ENCODE measurements at regions not wholly inside any gene's neighbourhood (a gene's known extent, or its start where the extent isn't known, plus 50 kb on each side); places are given as distances from the start of the nearest gene placed in this dataset.
A peak's percentile ranks its signal among the peaks of the same experiment; 100 is the strongest.

GRCh38 chr5:39519566-39520231 lies 94.9 kb upstream of the DAB2 start:
- DNase-seq, result no peak

GRCh38 chr5:39519079-39519478 lies 94.3 kb upstream of the DAB2 start:
- in situ Hi-C loops (cut with MboI; ENCODE audit: low pct_unique_long_range_greater_than_20kb, low sequenced_read_pairs), result no loop called here

More at GRCh38 chr5:39519566-39520231, 94.9 kb upstream of the DAB2 start:
- in situ Hi-C loops (cut with MboI; ENCODE audit: low pct_unique_long_range_greater_than_20kb, low sequenced_read_pairs), result no loop called here

GRCh38 chr5:39518516-39518915 lies 93.7 kb upstream of the DAB2 start:
- no peak for DNase-seq

More at GRCh38 chr5:39519079-39519478, 94.3 kb upstream of the DAB2 start:
- no peak for DNase-seq

GRCh38 chr5:39517800-39518199 lies 93.0 kb upstream of the DAB2 start:
- in situ Hi-C loops (cut with MboI; ENCODE audit: low pct_unique_long_range_greater_than_20kb, low sequenced_read_pairs), result no loop called here
- no peak for DNase-seq

More at GRCh38 chr5:39518516-39518915, 93.7 kb upstream of the DAB2 start:
- in situ Hi-C loops (cut with MboI; ENCODE audit: low pct_unique_long_range_greater_than_20kb, low sequenced_read_pairs), result no loop called here

GRCh38 chr5:39515881-39516280 lies 91.1 kb upstream of the DAB2 start:
- in situ Hi-C loops (cut with MboI; ENCODE audit: low pct_unique_long_range_greater_than_20kb, low sequenced_read_pairs), result no loop called here

GRCh38 chr5:39513236-39513635 lies 88.5 kb upstream of the DAB2 start:
- DNase-seq, result no peak
- in situ Hi-C loops (cut with MboI; ENCODE audit: low pct_unique_long_range_greater_than_20kb, low sequenced_read_pairs), result no loop called here

More at GRCh38 chr5:39515881-39516280, 91.1 kb upstream of the DAB2 start:
- DNase-seq, result peak; percentile 37

- in situ Hi-C loops (cut with MboI; ENCODE audit: low pct_unique_long_range_greater_than_20kb, low sequenced_read_pairs), result no loop called here
- DNase-seq, result no peak
Observed at GRCh38 chr5:39506211-39506610, 81.4 kb upstream of the DAB2 start.

- no peak for DNase-seq
- in situ Hi-C loops (cut with MboI; ENCODE audit: low pct_unique_long_range_greater_than_20kb, low sequenced_read_pairs), result no loop called here
Observed at GRCh38 chr5:39505791-39506190, 81.0 kb upstream of the DAB2 start.

- no peak for DNase-seq
- in situ Hi-C loops (cut with MboI; ENCODE audit: low pct_unique_long_range_greater_than_20kb, low sequenced_read_pairs), result no loop called here
Observed at GRCh38 chr5:39505363-39505762, 80.6 kb upstream of the DAB2 start.

- DNase-seq, result no peak
- in situ Hi-C loops (cut with MboI; ENCODE audit: low pct_unique_long_range_greater_than_20kb, low sequenced_read_pairs), result no loop called here
Observed at GRCh38 chr5:39503155-39503554, 78.4 kb upstream of the DAB2 start.

- in situ Hi-C loops (cut with MboI; ENCODE audit: low pct_unique_long_range_greater_than_20kb, low sequenced_read_pairs), result no loop called here
- DNase-seq, result no peak
Observed at GRCh38 chr5:39502704-39503103, 77.9 kb upstream of the DAB2 start.

GRCh38 chr5:39501397-39501796 lies 76.6 kb upstream of the DAB2 start:
- in situ Hi-C loops (cut with MboI; ENCODE audit: low pct_unique_long_range_greater_than_20kb, low sequenced_read_pairs), result no loop called here
- DNase-seq, result no peak

GRCh38 chr5:39500551-39501175 lies 75.9 kb upstream of the DAB2 start:
- no peak for DNase-seq
- in situ Hi-C loops (cut with MboI; ENCODE audit: low pct_unique_long_range_greater_than_20kb, low sequenced_read_pairs), result no loop called here

- in situ Hi-C loops (cut with MboI; ENCODE audit: low pct_unique_long_range_greater_than_20kb, low sequenced_read_pairs), result no loop called here
- peak; percentile 84 for DNase-seq
Observed at GRCh38 chr5:39498278-39498952, 73.6 kb upstream of the DAB2 start.

GRCh38 chr5:39497322-39497721 lies 72.5 kb upstream of the DAB2 start:
- no peak for DNase-seq
- in situ Hi-C loops (cut with MboI; ENCODE audit: low pct_unique_long_range_greater_than_20kb, low sequenced_read_pairs), result no loop called here

- in situ Hi-C loops (cut with MboI; ENCODE audit: low pct_unique_long_range_greater_than_20kb, low sequenced_read_pairs), result no loop called here
- no peak for DNase-seq
Observed at GRCh38 chr5:39495227-39495626, 70.4 kb upstream of the DAB2 start.

- DNase-seq, result no peak
- in situ Hi-C loops (cut with MboI; ENCODE audit: low pct_unique_long_range_greater_than_20kb, low sequenced_read_pairs), result no loop called here
Observed at GRCh38 chr5:39494534-39494933, 69.8 kb upstream of the DAB2 start.

- no peak for DNase-seq
- in situ Hi-C loops (cut with MboI; ENCODE audit: low pct_unique_long_range_greater_than_20kb, low sequenced_read_pairs), result no loop called here
Observed at GRCh38 chr5:39494107-39494510, 69.3 kb upstream of the DAB2 start.

GRCh38 chr5:39491210-39491609 lies 66.4 kb upstream of the DAB2 start:
- in situ Hi-C loops (cut with MboI; ENCODE audit: low pct_unique_long_range_greater_than_20kb, low sequenced_read_pairs), result no loop called here
- no peak for DNase-seq

- in situ Hi-C loops (cut with MboI; ENCODE audit: low pct_unique_long_range_greater_than_20kb, low sequenced_read_pairs), result no loop called here
- DNase-seq, result no peak
Observed at GRCh38 chr5:39489263-39489662, 64.5 kb upstream of the DAB2 start.

Data from KBM-7 (cell line).